ENCODE measurements at regions not wholly inside any gene's neighbourhood (a gene's known extent, or its start where the extent isn't known, plus 50 kb on each side); places are given as distances from the start of the nearest gene placed in this dataset.

- H3K9ac ChIP-seq (ENCODE audit: low read length) = no peak overlapping the region
- no peaks in the 10 kb centered on the region for H3K4me1 ChIP-seq (ENCODE audit: insufficient read depth, low read length, severe bottlenecking)
- no peak overlapping the region for H3K4me2 ChIP-seq (ENCODE audit: low read length)
- H3K27ac ChIP-seq (ENCODE audit: low read depth, low read length, poor library complexity, severe bottlenecking) = no peak overlapping the region
- no peaks in the 10 kb centered on the region for H3F3A ChIP-seq (ENCODE audit: insufficient read depth, low read length)
- H4K20me1 ChIP-seq (ENCODE audit: insufficient read depth, low read length) = no peaks in the 10 kb centered on the region
- H3K9me3 ChIP-seq (ENCODE audit: low read length) = no peaks in the 10 kb centered on the region
- no peak overlapping the region for H3K4me3 ChIP-seq (ENCODE audit: low read depth, low read length, poor library complexity, severe bottlenecking)
- TF ChIP-seq EZH2 (IDR thresholded peaks at IDR 0.05; ENCODE audit: borderline replicate concordance, low read length) (no peak), CTCF (IDR thresholded peaks at IDR 0.05; ENCODE audit: low read length) (no peak)
- no peaks in the 10 kb centered on the region for H3K9me2 ChIP-seq (ENCODE audit: low read depth, low read length)
- no peaks in the 10 kb centered on the region for H3K27me3 ChIP-seq (ENCODE audit: insufficient read depth, low read length)
- H3K36me3 ChIP-seq (ENCODE audit: insufficient read depth, low read length) = no peaks in the 10 kb centered on the region
- no peaks in the 10 kb centered on the region for H3K79me2 ChIP-seq (ENCODE audit: insufficient read depth, low read length)
- H2AFZ ChIP-seq (ENCODE audit: low read length) = no peak overlapping the region
These were observed 662.5 kb downstream of the PLPP3 start for GRCh38 chr1:55916907-55917306.

GRCh38 chr1:55916481-55916880, 662.9 kb downstream of the PLPP3 start:
- Histone ChIP-seq H3K4me1 (ENCODE audit: insufficient read depth, low read length, severe bottlenecking) (no peaks in the 10 kb centered on the region), H3K36me3 (ENCODE audit: insufficient read depth, low read length) (no peaks in the 10 kb centered on the region), H3K9me3 (ENCODE audit: low read length) (no peaks in the 10 kb centered on the region), H3K27ac (ENCODE audit: low read depth, low read length, poor library complexity, severe bottlenecking) (no peak overlapping the region), H3F3A (ENCODE audit: insufficient read depth, low read length) (no peaks in the 10 kb centered on the region), H3K4me3 (ENCODE audit: low read depth, low read length, poor library complexity, severe bottlenecking) (no peak overlapping the region), H3K9me2 (ENCODE audit: low read depth, low read length) (no peaks in the 10 kb centered on the region), H2AFZ (ENCODE audit: low read length) (no peak overlapping the region), H3K27me3 (ENCODE audit: insufficient read depth, low read length) (no peaks in the 10 kb centered on the region), H4K20me1 (ENCODE audit: insufficient read depth, low read length) (no peaks in the 10 kb centered on the region), H3K9ac (ENCODE audit: low read length) (no peak overlapping the region), H3K79me2 (ENCODE audit: insufficient read depth, low read length) (no peaks in the 10 kb centered on the region), H3K4me2 (ENCODE audit: low read length) (no peak overlapping the region)
- TF ChIP-seq CTCF (IDR thresholded peaks at IDR 0.05; ENCODE audit: low read length) (no peak), EZH2 (IDR thresholded peaks at IDR 0.05; ENCODE audit: borderline replicate concordance, low read length) (no peak)

- Histone ChIP-seq H3F3A (ENCODE audit: insufficient read depth, low read length) (no peaks in the 10 kb centered on the region), H3K9me2 (ENCODE audit: low read depth, low read length) (no peaks in the 10 kb centered on the region), H2AFZ (ENCODE audit: low read length) (no peak overlapping the region), H4K20me1 (ENCODE audit: insufficient read depth, low read length) (no peaks in the 10 kb centered on the region), H3K27me3 (ENCODE audit: insufficient read depth, low read length) (no peaks in the 10 kb centered on the region), H3K79me2 (ENCODE audit: insufficient read depth, low read length) (no peaks in the 10 kb centered on the region), H3K4me1 (ENCODE audit: insufficient read depth, low read length, severe bottlenecking) (no peaks in the 10 kb centered on the region), H3K4me2 (ENCODE audit: low read length) (no peak overlapping the region), H3K9me3 (ENCODE audit: low read length) (no peaks in the 10 kb centered on the region), H3K4me3 (ENCODE audit: low read depth, low read length, poor library complexity, severe bottlenecking) (no peak overlapping the region), H3K9ac (ENCODE audit: low read length) (no peak overlapping the region), H3K27ac (ENCODE audit: low read depth, low read length, poor library complexity, severe bottlenecking) (no peak overlapping the region), H3K36me3 (ENCODE audit: insufficient read depth, low read length) (no peaks in the 10 kb centered on the region)
- TF ChIP-seq CTCF (IDR thresholded peaks at IDR 0.05; ENCODE audit: low read length) (no peak), EZH2 (IDR thresholded peaks at IDR 0.05; ENCODE audit: borderline replicate concordance, low read length) (no peak)
These were observed 665.8 kb downstream of the PLPP3 start for GRCh38 chr1:55913565-55913964.
